Ammon's horn (tissue), 1 donor: ENCODE measurements at regions not wholly inside any gene's neighbourhood (a gene's known extent, or its start where the extent isn't known, plus 50 kb on each side); places are given as distances from the start of the nearest gene placed in this dataset.

ENCODE experiments used
- DNase-seq: peaks from one replicate; pipeline ENCODE4 v3.0.0-alpha.2; 2016; ENCODE audit warnings: low spot score

DNA sequence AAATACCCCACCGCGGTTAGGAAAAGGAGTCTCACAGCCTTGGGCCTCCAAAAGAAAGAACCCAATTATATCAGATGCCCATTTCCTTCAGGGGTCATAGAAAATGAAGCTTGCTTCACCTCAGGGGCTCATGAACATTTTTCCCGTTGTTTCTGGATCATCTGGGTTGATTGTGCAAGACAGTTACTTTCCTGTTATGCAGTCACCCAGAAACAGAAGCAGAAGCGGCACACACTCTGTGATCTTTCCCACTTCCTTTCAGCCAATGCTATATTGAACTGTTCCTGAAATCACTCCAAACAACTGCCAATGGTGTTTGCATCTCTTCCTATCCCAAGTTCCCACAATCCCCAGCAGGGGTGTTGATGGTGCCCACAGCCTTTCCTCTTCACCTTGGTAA, 295.6 kb upstream of the RASGRP1 start:
- peak; percentile 45 for DNase-seq

DNA sequence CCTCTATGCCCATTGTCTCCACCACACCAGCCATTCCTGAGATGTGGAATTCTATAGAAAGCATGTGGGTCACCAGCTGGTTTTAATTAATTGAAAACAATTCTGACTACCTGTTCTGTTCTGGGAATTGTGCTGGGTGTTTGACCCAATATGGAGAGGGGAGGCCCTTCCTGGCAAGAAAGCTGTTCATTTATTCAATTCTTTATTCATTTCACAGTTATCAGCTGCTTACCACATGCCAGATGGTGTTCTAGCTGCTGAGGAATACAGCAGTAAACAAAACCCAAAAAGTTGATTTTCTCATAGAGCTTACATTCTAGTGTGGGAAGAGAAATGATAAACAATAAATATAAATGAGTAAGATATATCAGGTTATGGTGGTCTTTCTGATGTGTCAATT, 296.1 kb upstream of the RASGRP1 start:
- DNase-seq: peak; percentile 36

DNA sequence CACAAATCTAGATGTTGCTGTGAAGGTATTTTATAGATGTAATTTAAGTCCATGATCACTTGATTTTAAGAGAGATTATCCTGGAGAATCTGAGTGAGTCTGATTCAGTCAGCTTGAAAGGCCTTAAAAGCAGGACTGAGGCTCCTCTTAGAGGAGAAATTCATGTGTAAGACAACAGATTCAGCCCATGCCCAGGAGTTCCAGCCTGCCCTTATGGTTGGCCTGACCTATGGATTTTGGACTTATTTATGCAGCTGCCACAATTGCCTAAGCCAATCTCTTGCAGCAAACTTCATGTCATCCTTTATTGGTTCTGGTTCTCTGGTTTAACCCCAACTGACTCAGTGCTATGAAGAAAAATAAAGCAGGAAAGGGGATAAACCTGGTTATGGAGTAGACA, 296.5 kb upstream of the RASGRP1 start:
- DNase-seq: no peak

DNA sequence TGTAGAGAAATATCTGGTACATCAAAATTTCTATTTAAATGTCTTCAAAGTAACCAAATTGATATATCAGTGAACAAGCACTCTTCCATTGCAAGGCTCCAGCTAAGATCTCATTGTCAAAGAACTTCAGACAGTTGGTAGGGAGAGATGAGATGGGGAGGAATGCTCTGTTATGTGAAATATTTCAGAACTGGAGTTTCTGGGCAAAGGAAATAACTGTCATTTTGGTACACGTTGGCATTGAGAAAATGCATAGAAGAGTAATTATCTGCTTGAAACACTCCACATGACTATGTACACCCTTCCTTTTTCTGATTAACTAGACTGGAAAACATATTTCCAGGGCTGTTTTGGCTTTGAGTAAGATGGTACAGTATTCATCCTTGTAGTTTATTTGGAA, 297.5 kb upstream of the RASGRP1 start:
- DNase-seq: no peak

DNA sequence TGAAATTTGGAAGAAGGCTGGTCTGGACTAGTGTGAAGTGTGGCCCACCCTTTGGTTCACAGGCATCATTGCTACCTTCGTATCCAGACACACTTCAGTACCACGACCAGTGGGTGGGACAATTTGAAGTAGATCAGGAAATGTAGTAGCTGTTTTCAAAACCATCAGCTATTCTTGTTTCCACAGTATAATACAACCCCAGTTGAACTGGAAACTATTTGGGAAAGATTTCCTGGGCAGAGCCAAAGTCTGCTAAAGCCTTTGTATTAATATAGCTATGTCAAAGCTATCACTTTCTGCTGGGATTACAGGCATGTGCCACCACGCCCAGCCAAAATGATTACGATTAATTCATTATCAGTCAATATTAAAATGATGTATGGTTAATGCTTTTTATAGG, 298.8 kb upstream of the RASGRP1 start:
- DNase-seq: no peak

DNA sequence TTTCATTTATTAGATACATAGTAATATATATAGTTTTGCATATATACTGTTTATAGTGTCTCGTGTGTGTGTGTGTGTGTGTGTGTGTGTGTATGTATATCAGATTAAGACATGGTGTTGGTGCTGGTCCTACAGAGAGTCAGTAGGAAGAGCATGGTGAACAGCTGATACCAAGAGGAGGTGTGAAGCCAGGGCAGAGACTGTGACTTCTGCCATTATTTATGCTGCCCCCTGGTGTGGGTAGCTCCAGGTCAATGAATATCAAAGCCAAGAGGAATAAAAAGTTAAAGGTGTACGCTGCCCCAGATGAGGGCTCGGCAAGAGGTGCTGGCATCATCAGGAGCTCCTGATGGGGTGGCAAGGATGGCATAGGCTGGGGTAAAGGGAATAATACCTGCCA, 299.5 kb upstream of the RASGRP1 start:
- DNase-seq: no peak

DNA sequence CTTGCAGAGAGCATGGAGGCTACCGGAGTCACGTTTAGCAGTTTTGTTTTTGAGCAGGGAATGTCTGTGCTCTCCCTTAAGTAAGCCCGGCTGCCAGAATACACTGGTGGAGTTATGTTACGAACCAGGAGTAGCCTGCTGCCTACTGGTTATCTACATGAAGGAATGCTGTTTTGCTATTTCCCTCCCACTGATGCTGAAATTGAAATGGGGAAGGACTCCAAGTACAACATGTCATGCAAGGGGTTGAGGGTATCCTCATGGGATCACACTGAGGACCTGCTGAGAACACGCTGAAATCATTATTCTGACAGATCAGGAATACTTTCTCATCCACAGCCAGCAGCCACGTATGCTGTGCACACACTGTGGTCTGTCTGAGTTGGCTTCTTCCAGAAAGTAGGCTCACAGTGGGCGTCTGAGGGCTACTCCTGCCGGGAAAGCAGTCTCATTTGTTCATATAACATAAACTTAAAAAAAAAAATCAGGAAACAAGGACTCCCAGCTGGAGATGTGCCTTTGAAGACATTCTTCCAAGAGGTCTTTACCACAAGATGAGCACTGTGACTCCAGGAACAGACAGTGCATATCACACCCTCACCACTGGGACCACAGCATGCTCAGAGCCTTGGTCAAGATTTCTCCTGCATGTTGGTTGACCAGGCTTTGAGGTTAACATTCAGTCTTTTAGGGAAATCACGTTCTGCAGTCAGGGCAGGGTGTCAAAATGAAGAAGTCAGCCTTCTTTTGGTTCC, 300.4 kb upstream of the RASGRP1 start:
- DNase-seq: peak; percentile 40

DNA sequence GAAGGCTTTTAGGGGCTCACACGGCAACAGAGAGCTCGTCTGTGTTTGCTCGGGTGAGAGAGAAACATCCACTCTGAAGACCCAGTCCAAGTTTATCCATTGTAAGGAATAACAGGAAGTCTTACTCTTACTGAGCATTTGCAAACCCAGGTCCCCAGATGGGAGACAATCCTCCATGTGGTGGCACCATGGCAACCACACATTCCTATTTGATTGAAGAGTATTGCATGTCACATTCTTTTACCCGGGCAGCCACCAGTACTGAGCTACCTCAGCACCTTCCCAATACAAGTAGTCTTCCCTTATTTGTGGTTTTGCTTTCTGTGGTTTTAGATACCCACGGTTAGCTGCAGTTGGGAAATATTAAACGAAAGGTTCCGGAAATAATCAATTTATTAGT, 302.9 kb upstream of the RASGRP1 start:
- DNase-seq: no peak

DNA sequence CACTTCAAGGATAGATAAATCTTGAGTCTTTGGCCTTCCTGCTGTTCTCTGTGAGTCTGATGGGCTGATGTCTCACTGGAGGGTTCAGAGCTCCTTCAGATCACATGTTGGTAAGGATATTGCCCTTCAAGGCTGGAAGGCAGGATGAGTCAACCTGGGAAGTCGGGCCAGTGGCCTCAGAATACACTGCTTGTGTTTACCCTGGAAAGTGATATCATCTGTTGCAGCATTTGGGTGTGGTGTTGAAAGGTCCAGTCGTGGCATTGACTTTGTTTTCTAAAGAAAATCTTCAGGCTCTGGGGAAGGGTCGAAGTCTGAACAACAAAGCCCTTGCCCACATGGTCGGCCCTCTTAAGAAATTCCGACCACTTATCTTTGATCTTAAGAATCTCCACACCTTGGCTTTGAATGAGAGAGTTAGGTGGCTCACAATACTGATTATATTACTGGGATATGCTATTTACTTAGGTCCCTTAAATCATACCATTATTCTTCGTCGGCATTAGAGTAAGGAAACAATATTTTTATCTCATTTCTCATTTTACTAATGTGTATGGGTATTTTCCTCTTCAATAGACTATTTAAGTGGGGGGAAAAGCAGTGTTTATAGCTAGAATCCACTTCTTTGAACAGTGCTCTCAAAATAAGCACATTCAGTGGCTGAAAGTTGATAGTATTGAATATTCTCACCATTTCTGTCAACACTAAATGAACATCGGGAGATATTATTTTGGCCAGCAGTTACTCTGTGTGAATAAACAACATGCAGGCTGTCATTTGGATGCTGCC, 303.9 kb upstream of the RASGRP1 start:
- DNase-seq: no peak

DNA sequence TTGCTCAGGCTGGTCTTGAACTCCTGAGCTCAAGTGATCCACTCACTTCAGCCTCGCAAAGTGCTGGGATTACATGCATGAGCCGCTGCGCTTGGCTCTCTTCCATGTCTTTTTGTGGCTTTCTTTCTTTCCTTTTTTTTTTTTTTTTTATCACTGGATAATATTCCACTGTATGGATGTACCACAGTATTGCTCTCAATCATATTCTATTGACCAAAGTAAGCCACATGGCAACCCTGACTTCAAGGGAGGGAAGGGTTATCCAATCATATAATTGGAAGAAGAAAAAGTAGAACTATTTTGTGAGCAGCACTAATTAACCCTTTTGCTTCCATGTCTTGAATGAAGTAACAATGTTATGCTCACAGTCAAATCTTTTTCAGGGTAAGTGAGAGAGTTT, 307.0 kb upstream of the RASGRP1 start:
- DNase-seq: no peak

DNA sequence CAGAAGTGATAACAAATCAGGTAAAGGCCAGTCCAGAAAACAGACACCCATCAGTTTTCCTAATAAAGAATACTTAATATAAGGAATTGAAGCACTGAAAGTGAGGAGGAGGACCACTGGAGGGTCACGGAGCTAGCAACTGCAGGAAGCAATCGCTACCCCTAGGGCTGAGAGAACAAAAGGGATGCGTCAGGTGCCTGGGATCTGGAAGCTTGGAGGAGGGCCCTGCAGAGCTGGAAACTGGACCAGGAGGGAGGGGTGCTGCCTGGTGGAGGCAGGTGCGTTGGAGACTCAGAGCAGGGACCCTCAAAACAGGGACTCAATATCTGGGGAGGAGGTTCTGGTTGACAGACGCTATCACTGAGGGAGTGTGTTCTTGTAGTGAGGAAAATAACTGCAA, 308.1 kb upstream of the RASGRP1 start:
- no peak for DNase-seq

DNA sequence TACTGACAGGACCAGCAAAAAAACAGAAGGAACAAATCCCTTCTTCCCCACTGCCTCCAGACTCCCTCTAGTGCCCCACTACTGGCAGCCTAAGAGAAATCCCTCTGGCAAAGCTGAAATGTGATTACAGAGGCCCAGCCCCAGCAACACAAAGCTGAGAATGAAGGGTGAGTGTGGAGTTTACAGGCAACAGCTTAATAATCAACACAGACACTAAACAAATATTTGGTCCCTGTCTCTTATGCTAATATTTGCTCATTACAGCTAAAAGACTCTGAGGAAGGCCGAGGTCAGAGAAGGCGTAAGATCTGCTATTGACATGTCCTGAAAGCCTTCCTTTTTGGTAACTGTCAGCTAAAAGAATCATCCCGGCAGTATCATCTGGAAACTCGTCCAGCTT, 308.5 kb upstream of the RASGRP1 start:
- DNase-seq: no peak

DNA sequence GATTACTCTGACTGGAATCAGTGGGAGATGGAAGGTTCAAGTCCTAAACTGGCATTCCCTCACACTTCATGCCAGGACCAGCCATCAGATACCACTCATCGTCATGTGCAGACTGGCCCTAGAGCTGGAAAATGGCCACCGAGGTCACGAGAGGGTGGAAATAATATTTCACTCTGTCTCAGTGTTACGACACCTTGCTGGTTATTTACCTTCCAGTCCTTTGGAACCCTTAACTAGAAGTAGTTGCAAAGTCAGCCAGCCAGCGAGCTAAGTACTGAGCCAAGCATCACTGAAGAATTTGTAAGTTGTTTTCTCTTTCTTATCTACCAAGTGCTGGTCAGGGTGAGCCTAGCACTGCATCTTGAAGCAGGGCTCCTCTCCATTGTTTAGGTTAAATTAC, 309.9 kb upstream of the RASGRP1 start:
- no peak for DNase-seq

DNA sequence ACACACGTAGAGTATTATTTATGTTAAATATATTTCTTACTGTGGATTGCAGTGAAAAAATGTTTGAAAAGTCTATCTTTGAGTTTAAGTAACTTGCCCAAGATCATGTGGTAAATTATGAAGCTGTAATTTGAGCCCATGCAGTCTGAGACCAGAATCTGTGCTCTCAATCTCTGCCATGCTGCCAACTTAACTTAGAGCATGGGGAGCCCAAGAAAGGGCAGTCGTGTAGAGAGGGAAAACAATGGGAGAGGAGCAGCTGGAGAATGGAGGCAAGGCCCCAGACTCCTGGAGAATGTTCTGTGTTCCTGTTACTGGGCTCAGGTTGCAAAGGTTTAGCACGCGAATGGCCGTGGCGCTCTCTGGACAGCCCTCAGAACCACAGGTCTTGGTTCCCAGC, 311.6 kb upstream of the RASGRP1 start:
- DNase-seq: no peak

DNA sequence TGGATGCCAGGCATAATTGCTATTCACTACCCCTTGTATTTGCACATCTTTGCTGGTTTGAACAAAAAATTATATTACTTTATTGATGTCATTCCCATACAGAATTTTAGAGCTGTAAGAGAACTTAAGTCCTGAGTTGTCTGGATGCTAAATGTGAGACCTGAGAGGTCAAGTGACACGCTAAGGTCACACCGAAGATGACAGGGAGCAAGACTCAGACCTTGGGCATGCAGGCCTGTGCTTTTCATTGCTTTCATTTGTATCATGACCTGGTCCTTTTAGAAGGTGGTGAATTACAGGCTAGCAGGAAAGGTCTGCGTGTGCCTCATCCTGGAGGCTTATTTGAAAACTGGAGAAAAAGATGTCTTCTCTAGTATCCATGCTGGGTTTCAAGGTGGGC, 312.0 kb upstream of the RASGRP1 start:
- no peak for DNase-seq

DNA sequence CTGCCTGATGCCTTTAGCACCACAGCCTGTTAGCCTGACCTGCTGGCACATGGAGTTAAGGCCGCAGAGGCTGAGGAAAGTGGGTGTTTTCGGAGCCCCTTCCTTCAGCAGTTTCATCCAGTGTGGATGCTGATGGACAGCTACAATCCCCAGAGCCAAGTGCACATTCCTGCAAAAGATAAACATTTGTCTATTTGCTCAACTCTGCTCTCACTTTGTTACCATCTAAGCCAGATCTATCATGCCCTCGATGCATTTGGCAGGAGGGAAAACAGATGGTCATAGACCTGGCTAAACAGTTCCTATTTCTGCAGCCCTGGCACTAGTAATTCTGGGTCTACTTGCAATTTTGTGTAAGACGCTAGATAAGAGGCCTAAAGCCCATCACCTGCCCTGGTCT, 312.9 kb upstream of the RASGRP1 start:
- no peak for DNase-seq

DNA sequence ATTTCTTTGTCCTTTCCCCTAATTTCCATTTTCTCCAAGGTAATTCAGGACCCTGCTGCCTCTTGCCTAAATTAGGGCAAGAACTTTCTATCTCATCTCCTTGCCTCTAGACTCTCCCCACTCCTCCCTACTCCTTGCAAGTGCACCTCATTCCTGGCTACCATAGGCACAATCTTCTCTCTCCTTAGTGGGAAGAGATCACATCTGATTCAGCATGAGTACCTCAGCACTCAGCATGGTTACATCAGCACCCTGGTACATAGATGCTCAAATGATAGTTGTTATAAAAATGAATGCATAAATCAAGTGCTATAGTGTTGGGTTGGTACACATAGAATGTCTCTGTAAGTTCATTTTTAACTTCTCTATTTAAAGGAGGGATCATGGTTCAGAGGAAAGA, 313.4 kb upstream of the RASGRP1 start:
- DNase-seq: no peak

DNA sequence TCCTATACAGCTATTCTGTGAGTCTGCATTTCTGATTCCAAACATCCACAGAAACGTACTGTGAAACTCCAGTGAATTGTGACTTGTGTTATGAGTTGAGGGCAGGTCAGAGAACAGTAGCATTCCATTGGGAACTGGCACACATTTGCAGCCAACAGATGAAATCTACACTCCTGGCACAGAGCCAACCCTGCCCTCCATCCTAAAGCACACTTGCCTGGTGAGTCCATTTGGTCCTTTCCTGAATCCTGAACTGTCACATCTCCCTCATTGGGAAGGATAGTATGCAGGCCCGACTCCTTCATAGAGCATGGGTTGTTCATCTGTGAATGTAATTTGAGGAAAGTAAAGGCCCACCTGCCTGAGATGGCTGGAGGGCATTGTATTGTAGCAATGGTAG, 314.3 kb upstream of the RASGRP1 start:
- no peak for DNase-seq

DNA sequence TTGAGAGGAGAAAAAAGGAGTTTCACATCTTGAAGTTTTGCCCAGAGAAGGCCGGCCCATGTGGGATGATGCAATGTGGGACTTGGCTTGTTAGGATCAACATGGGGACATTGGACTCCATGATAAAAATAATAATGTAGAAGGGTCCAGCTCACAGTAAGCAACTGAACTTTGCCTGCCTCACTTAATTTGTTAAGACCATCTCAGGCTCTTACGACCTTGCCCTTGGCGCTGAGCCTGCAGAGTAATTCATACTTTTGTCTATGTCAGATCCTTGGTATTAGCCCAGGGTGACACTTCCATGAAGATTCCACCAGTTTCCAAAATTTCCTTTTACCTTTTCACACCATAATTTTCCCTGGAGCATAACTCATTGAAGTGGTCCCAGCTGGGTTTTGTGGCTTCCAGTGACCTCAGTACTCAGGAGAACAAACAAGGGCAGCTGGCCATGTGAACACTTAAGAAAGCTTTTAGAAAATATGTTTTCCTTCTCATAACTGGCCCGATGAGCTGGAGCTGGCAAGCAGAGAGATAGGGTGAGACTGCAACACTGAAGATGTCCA, 315.4 kb upstream of the RASGRP1 start:
- no peak for DNase-seq

DNA sequence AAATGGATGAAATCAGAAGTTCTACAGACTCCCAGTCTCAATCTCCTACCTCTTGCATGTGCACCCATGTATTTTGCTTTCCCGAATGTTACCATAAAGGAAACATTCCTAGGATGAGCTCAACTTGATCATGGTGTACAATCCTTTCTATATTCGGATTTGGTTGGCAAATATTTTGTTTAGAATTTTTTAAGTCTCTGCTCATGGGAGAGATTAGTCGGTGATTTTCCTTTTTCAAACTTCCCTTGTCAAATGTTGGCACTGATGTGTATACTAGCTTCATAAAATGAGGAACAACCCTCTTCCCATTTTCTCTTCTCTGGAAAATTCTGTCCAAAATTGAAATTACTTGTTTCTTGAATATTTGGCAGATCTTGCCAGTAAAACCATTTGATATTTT, 317.6 kb upstream of the RASGRP1 start:
- no peak for DNase-seq

DNA sequence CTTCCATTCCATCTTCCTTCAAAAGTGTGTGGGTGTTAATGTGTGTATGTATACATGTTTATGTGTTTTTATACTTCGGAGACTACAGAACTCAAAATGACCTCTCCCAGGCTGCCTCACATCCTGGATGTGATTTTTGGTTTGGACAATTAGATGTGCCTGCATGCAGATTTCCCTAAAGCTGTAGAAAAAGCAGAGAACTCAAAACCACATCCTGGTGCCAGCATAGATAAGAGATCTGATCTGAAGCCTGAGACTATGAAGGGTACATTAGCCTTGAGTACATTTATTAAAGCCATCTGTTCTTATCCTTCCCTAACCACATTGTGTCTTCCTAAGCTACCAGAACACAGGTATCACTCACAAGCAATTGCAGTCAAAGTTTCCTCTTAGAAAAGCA, 319.4 kb upstream of the RASGRP1 start:
- no peak for DNase-seq

DNA sequence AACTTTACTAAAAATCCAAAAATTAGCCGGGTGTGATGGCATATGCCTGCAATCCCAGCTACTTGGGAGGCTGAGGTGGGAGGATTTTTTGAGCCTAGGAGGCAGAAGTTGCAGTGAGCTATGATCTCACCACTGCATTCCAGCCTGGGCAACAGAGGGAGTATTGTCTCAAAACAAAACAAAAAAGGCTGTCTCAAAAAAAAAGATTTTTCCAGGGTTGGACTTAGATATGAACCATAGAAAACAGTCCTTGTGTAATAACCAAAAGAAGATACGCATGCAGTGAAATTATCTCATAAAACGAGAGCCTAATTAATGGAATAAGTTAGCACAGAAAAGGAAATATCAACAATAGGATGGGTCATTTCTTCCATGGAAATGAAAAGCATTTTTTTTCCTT, 320.4 kb upstream of the RASGRP1 start:
- DNase-seq: no peak

DNA sequence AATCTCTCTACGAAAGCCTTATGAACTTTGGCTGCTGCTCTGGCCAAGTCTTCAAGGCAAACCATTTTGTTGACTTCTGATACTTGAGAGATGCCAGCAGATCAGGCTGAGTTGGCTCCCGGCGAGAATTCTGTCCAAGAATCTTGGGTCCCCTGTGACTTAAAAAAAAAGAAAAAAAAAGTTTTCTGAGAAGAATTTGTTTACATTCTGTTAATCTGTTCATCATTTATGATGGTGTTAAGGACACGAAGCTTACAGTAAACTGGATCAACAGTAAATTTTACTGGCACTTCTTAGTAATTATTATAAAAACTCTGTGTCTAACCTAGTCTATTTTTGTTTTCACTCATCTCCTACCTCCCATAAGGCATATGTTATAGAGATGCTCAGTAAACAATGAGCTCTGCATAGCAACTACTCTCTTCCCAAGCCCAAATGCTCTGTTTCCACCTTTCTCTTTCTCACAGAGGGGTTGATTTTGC, 320.9 kb upstream of the RASGRP1 start:
- DNase-seq: no peak
